Stimulated activated naive CD8-positive, alpha-beta T cell treated with anti-CD3 and anti-CD28 coated beads, Interleukin-15, Interleukin-2, amounts not matched to agents 100 ng/mL and 50 ng/mL, for 24 hours (primary cell): ENCODE measurements at regions not wholly inside any gene's neighbourhood (a gene's known extent, or its start where the extent isn't known, plus 50 kb on each side); places are given as distances from the start of the nearest gene placed in this dataset.
"Not testable (repeated sequence)": the region's sequence is repeated elsewhere in the genome, so short reads cannot be mapped to it uniquely, and the experiment has no call there.

Experiments
- H3K27ac Mint-ChIP-seq: one replicate; pipeline ENCODE4 v1.8.0; 2021; ENCODE audit warnings: mild to moderate bottlenecking, mixed read lengths
- H3K27me3 Mint-ChIP-seq: one replicate; pipeline ENCODE4 v1.8.0; 2021; ENCODE audit warnings: mixed read lengths
- H3K36me3 Mint-ChIP-seq: one replicate; pipeline ENCODE4 v1.8.0; 2021; ENCODE audit warnings: low read depth, mixed read lengths
- H3K4me1 Mint-ChIP-seq: one replicate; pipeline ENCODE4 v1.8.0; 2021; ENCODE audit warnings: low read depth, mixed read lengths
- H3K4me3 Mint-ChIP-seq: one replicate; pipeline ENCODE4 v1.8.0; 2021; ENCODE audit warnings: mild to moderate bottlenecking, mixed read lengths
- H3K9me3 Mint-ChIP-seq: one replicate; pipeline ENCODE4 v1.8.0; 2021; ENCODE audit warnings: mixed read lengths

- Mint-ChIP-seq H3K9me3 (no peaks in the 10 kb centered on the region), H3K4me1 (no peaks in the 10 kb centered on the region), H3K36me3 (no peaks in the 10 kb centered on the region), H3K4me3 (no peak overlapping the region), H3K27ac (no peak overlapping the region), H3K27me3 (peaks cover 4% of the 10 kb centered on the region)
Observed at GRCh38 chr15:35696767-35697231, 150.8 kb upstream of the DPH6 start.

GRCh38 chr15:35697549-35698299 is 151.8 kb upstream of the DPH6 start:
- H3K27me3 Mint-ChIP-seq: peaks cover 4% of the 10 kb centered on the region
- no peaks in the 10 kb centered on the region for H3K9me3 Mint-ChIP-seq
- no peaks in the 10 kb centered on the region for H3K4me1 Mint-ChIP-seq
- H3K4me3 Mint-ChIP-seq: no peak overlapping the region
- H3K27ac Mint-ChIP-seq: no peak overlapping the region
- no peaks in the 10 kb centered on the region for H3K36me3 Mint-ChIP-seq

- H3K4me1 Mint-ChIP-seq: no peaks in the 10 kb centered on the region
- peaks cover 4% of the 10 kb centered on the region for H3K27me3 Mint-ChIP-seq
- H3K27ac Mint-ChIP-seq: no peak overlapping the region
- H3K4me3 Mint-ChIP-seq: no peak overlapping the region
- H3K36me3 Mint-ChIP-seq: no peaks in the 10 kb centered on the region
- no peaks in the 10 kb centered on the region for H3K9me3 Mint-ChIP-seq
Observed at GRCh38 chr15:35698331-35698730, 152.4 kb upstream of the DPH6 start.

- Mint-ChIP-seq H3K27ac (no peak overlapping the region), H3K4me3 (no peak overlapping the region), H3K36me3 (no peaks in the 10 kb centered on the region), H3K9me3 (no peaks in the 10 kb centered on the region), H3K27me3 (peaks cover 4% of the 10 kb centered on the region), H3K4me1 (no peaks in the 10 kb centered on the region)
Observed at GRCh38 chr15:35698966-35699575, 153.1 kb upstream of the DPH6 start.

- not testable (repeated sequence) for H3K4me1 Mint-ChIP-seq, H3K27me3 Mint-ChIP-seq, H3K4me3 Mint-ChIP-seq, H3K27ac Mint-ChIP-seq, H3K36me3 Mint-ChIP-seq, H3K9me3 Mint-ChIP-seq
Observed at GRCh38 chr15:35700091-35700593, 154.2 kb upstream of the DPH6 start.

- H3K27ac Mint-ChIP-seq: no peak overlapping the region
- H3K27me3 Mint-ChIP-seq: peaks cover 4% of the 10 kb centered on the region
- no peaks in the 10 kb centered on the region for H3K4me1 Mint-ChIP-seq
- no peak overlapping the region for H3K4me3 Mint-ChIP-seq
- no peaks in the 10 kb centered on the region for H3K9me3 Mint-ChIP-seq
- H3K36me3 Mint-ChIP-seq: no peaks in the 10 kb centered on the region
Observed at GRCh38 chr15:35701402-35702046, 155.6 kb upstream of the DPH6 start.

GRCh38 chr15:35702946-35703495 is 157.1 kb upstream of the DPH6 start:
- Mint-ChIP-seq H3K4me1 (no peaks in the 10 kb centered on the region), H3K27me3 (peaks cover 4% of the 10 kb centered on the region), H3K27ac (no peak overlapping the region), H3K36me3 (no peaks in the 10 kb centered on the region), H3K4me3 (no peak overlapping the region), H3K9me3 (no peaks in the 10 kb centered on the region)

GRCh38 chr15:35705030-35705883 is 159.3 kb upstream of the DPH6 start:
- Mint-ChIP-seq H3K27me3 (no peaks in the 10 kb centered on the region), H3K27ac (no peak overlapping the region), H3K4me3 (no peak overlapping the region), H3K9me3 (no peaks in the 10 kb centered on the region), H3K4me1 (no peaks in the 10 kb centered on the region), H3K36me3 (no peaks in the 10 kb centered on the region)

GRCh38 chr15:35705884-35706585 is 160.1 kb upstream of the DPH6 start:
- H3K27ac Mint-ChIP-seq: no peak overlapping the region
- H3K4me3 Mint-ChIP-seq: no peak overlapping the region
- H3K36me3 Mint-ChIP-seq: no peaks in the 10 kb centered on the region
- no peaks in the 10 kb centered on the region for H3K9me3 Mint-ChIP-seq
- H3K4me1 Mint-ChIP-seq: no peaks in the 10 kb centered on the region
- no peaks in the 10 kb centered on the region for H3K27me3 Mint-ChIP-seq

GRCh38 chr15:35712956-35713355 is 167.0 kb upstream of the DPH6 start:
- Mint-ChIP-seq H3K4me1 (no peaks in the 10 kb centered on the region), H3K36me3 (no peaks in the 10 kb centered on the region), H3K27me3 (peaks cover 5% of the 10 kb centered on the region), H3K27ac (no peak overlapping the region), H3K9me3 (no peaks in the 10 kb centered on the region), H3K4me3 (no peak overlapping the region)

GRCh38 chr15:35713733-35714132 is 167.8 kb upstream of the DPH6 start:
- Mint-ChIP-seq H3K27me3 (peaks cover 6% of the 10 kb centered on the region), H3K27ac (no peak overlapping the region), H3K9me3 (no peaks in the 10 kb centered on the region), H3K4me3 (no peak overlapping the region), H3K36me3 (no peaks in the 10 kb centered on the region), H3K4me1 (no peaks in the 10 kb centered on the region)

- no peak overlapping the region for H3K4me3 Mint-ChIP-seq
- H3K36me3 Mint-ChIP-seq: no peaks in the 10 kb centered on the region
- no peak overlapping the region for H3K27ac Mint-ChIP-seq
- H3K27me3 Mint-ChIP-seq: peaks cover 2% of the 10 kb centered on the region
- no peaks in the 10 kb centered on the region for H3K9me3 Mint-ChIP-seq
- no peaks in the 10 kb centered on the region for H3K4me1 Mint-ChIP-seq
Observed at GRCh38 chr15:35717721-35718120, 171.8 kb upstream of the DPH6 start.

GRCh38 chr15:35720019-35720418 is 174.1 kb upstream of the DPH6 start:
- H3K9me3 Mint-ChIP-seq: no peaks in the 10 kb centered on the region
- H3K27ac Mint-ChIP-seq: no peak overlapping the region
- H3K27me3 Mint-ChIP-seq: peaks cover 2% of the 10 kb centered on the region
- no peak overlapping the region for H3K4me3 Mint-ChIP-seq
- no peaks in the 10 kb centered on the region for H3K36me3 Mint-ChIP-seq
- H3K4me1 Mint-ChIP-seq: no peaks in the 10 kb centered on the region

- Mint-ChIP-seq H3K4me3 (no peak overlapping the region), H3K27ac (no peak overlapping the region), H3K27me3 (peaks cover 2% of the 10 kb centered on the region), H3K36me3 (no peaks in the 10 kb centered on the region), H3K4me1 (no peaks in the 10 kb centered on the region), H3K9me3 (no peaks in the 10 kb centered on the region)
Observed at GRCh38 chr15:35720984-35721383, 175.0 kb upstream of the DPH6 start.
